ENCODE measurements at regions not wholly inside any gene's neighbourhood (a gene's known extent, or its start where the extent isn't known, plus 50 kb on each side); places are given as distances from the start of the nearest gene placed in this dataset.

GRCh38 chr12:76622351-76622750 is 62.8 kb upstream of the OSBPL8 start:
- H3K4me3 ChIP-seq: no peak overlapping the region
- intact Hi-C loops (cut with DNase I; ENCODE audit: low total_unique reads): loop anchor here (2.0 to 5.0 kb wide), 2 partner anchors 168 to 390 kb away; no protein-coding TSS in a partner anchor
- peaks cover 0 to 13% (median 6%) of the 10 kb centered on the region in 6 donors for H3K4me1 ChIP-seq
- no peaks in the 10 kb centered on the region for H3K9me3 ChIP-seq
- WGBS, 5 donors: 72 to 83% (median 80%) methylated on average over 5 of the region's 5 CpGs
- no peak overlapping the region for H3K27ac ChIP-seq
- H3K36me3 ChIP-seq: no peaks in the 10 kb centered on the region
- no peaks in the 10 kb centered on the region for H3K27me3 ChIP-seq (replicated peaks in 1 of 7)
- TF ChIP-seq POLR2AphosphoS5 (IDR thresholded peaks at IDR 0.05): no peak
- no peak for TF ChIP-seq CTCF (IDR thresholded peaks at IDR 0.05 in 8 of 11, conservative IDR thresholded peaks at IDR 0.05 in 3 of 11)
- TF ChIP-seq POLR2A (IDR thresholded peaks at IDR 0.05): no peak
- no peak for DNase-seq

GRCh38 chr12:76622915-76623314 is 63.3 kb upstream of the OSBPL8 start:
- no peak for DNase-seq
- no peaks in the 10 kb centered on the region for H3K27me3 ChIP-seq (replicated peaks in 1 of 7)
- H3K36me3 ChIP-seq: no peaks in the 10 kb centered on the region
- H3K27ac ChIP-seq: no peak overlapping the region
- H3K4me3 ChIP-seq: no peak overlapping the region
- intact Hi-C loops (cut with DNase I; ENCODE audit: low total_unique reads): loop anchor here (2.0 to 5.0 kb wide), 2 partner anchors 168 to 389 kb away; no protein-coding TSS in a partner anchor
- peaks cover 0 to 13% (median 6%) of the 10 kb centered on the region in 6 donors for H3K4me1 ChIP-seq
- TF ChIP-seq POLR2AphosphoS5 (IDR thresholded peaks at IDR 0.05) (no peak), CTCF (IDR thresholded peaks at IDR 0.05 in 8 of 11, conservative IDR thresholded peaks at IDR 0.05 in 3 of 11) (no peak), POLR2A (IDR thresholded peaks at IDR 0.05) (no peak)
- no peaks in the 10 kb centered on the region for H3K9me3 ChIP-seq

GRCh38 chr12:76623931-76624330 is 64.4 kb upstream of the OSBPL8 start:
- no peaks in the 10 kb centered on the region for H3K36me3 ChIP-seq
- WGBS, 5 donors: 83 to 100% (median 89%) methylated on average over 2 of the region's 2 CpGs
- no peak overlapping the region for H3K4me3 ChIP-seq
- peaks cover 0 to 13% (median 6%) of the 10 kb centered on the region in 6 donors for H3K4me1 ChIP-seq
- no peak for DNase-seq
- H3K27me3 ChIP-seq (replicated peaks in 1 of 7): no peaks in the 10 kb centered on the region
- intact Hi-C loops (cut with DNase I; ENCODE audit: low total_unique reads): loop anchor here (2.0 to 5.0 kb wide), 2 partner anchors 167 to 388 kb away; no protein-coding TSS in a partner anchor
- H3K27ac ChIP-seq: no peak overlapping the region
- TF ChIP-seq CTCF (IDR thresholded peaks at IDR 0.05 in 8 of 11, conservative IDR thresholded peaks at IDR 0.05 in 3 of 11): no peak
- peak in 1 of 3 donors; percentile 48 for TF ChIP-seq POLR2AphosphoS5 (IDR thresholded peaks at IDR 0.05)
- no peak for TF ChIP-seq POLR2A (IDR thresholded peaks at IDR 0.05)
- no peaks in the 10 kb centered on the region for H3K9me3 ChIP-seq

GRCh38 chr12:76627346-76628135 is 68.0 kb upstream of the OSBPL8 start:
- no peaks in the 10 kb centered on the region for H3K27me3 ChIP-seq (replicated peaks in 1 of 7)
- DNase-seq: no peak
- H3K9me3 ChIP-seq: no peaks in the 10 kb centered on the region
- no peak for TF ChIP-seq CTCF (IDR thresholded peaks at IDR 0.05 in 8 of 11, conservative IDR thresholded peaks at IDR 0.05 in 3 of 11)
- no peak for TF ChIP-seq POLR2AphosphoS5 (IDR thresholded peaks at IDR 0.05)
- no peak for TF ChIP-seq POLR2A (IDR thresholded peaks at IDR 0.05)
- H3K4me3 ChIP-seq: no peak overlapping the region
- peaks cover 0 to 7% (median 1%) of the 10 kb centered on the region in 6 donors for H3K4me1 ChIP-seq
- 91 to 98% (median 96%) methylated on average over 4 of the region's 4 CpGs for WGBS, 5 donors
- H3K36me3 ChIP-seq: no peaks in the 10 kb centered on the region
- H3K27ac ChIP-seq: no peak overlapping the region
- intact Hi-C loops (cut with DNase I; ENCODE audit: low total_unique reads): no loop called here

Measured in spleen (tissue), 11 donors.